ENCODE measurements at regions not wholly inside any gene's neighbourhood (a gene's known extent, or its start where the extent isn't known, plus 50 kb on each side); places are given as distances from the start of the nearest gene placed in this dataset.
A peak's percentile ranks its signal among the peaks of the same experiment; 100 is the strongest.
"Not testable (repeated sequence)": the region's sequence is repeated elsewhere in the genome, so short reads cannot be mapped to it uniquely, and the experiment has no call there.

GRCh38 chr20:22734946-22735647 lies 150.7 kb upstream of the FOXA2 start:
- DNase-seq (ENCODE audit: low spot score): not testable (repeated sequence)

DNA sequence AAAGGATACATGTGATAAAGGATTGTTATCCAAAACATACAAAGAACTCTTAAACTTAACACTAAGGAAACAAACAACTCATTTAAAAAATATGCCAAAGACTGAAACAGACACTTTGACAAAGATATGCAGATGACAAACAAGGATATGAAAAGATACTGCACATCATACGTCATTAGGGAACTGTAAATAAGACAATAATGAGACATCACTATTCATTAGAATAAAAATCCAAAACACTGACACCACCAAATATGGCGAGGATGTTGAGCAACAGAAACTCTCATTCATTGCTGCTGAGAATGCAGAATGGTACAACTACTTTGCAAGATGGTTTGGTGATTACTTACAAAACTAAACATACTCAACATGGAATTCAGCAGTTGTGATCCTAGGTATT lies 156.5 kb upstream of the FOXA2 start:
- no peak for DNase-seq (ENCODE audit: low spot score)

GRCh38 chr20:22744341-22745193 lies 160.2 kb upstream of the FOXA2 start:
- DNase-seq (ENCODE audit: low spot score): no peak

- no peak for DNase-seq (ENCODE audit: low spot score)
Observed at GRCh38 chr20:22745194-22745500, 160.8 kb upstream of the FOXA2 start.

- no peak for DNase-seq (ENCODE audit: low spot score)
Observed at GRCh38 chr20:22746957-22747356, 162.6 kb upstream of the FOXA2 start.

DNA sequence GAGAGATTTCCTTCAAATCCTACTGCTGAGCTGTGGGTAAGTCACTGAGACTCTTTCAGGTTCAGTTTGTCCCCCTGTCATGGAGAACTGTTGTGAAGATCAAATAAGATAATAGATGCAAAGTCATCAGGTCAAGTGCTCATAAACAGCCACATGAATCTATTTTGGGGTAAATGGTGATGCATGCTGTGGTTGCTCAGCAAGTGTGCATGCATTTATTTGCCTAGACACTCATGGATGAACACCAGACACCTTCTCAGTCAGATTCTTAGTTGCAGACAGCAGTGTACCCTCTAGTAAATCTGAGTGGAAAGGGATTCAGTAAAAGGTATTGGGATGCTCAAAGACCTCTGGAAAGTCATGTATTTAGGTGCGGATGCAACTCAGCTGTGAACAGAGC lies 168.0 kb upstream of the FOXA2 start:
- no peak for DNase-seq (ENCODE audit: low spot score)

DNA sequence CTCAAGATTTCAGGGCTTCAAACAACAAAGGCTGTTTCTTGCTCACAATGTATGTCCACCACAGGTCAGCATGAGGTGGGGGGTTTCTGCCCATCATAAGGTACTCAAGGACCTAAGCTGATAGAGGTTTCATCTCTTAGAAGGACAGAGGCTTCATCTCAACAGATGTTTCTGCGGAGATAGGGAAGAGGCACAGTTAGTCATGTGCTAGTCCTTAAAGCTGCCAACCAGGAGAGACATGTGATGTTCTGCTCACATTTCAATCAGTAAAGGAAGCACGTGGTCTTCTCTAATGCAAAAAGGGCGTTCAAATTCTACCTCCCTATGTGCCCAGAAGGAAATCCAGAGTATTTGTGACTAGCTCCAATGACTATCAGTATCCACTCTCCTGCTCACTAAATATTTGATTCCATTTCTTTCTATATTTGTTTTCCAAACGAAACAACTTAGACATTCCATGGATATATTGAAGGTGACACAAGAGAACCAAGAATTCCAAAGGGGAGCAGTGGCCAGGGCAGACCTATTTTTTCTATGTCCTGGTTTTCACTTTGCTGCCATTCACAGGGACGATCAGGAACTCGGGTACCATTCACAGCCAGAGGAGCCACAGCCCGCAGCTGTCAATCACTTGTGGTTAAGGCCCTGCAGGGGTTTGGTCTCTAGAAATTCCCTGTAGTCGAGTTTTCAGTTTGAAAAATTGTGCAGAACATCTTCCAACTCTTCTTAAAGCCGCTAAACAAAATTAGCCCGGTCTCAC lies 173.2 kb upstream of the FOXA2 start:
- DNase-seq (ENCODE audit: low spot score): no peak

GRCh38 chr20:22758815-22759214 lies 174.4 kb upstream of the FOXA2 start:
- no peak for DNase-seq (ENCODE audit: low spot score)

DNA sequence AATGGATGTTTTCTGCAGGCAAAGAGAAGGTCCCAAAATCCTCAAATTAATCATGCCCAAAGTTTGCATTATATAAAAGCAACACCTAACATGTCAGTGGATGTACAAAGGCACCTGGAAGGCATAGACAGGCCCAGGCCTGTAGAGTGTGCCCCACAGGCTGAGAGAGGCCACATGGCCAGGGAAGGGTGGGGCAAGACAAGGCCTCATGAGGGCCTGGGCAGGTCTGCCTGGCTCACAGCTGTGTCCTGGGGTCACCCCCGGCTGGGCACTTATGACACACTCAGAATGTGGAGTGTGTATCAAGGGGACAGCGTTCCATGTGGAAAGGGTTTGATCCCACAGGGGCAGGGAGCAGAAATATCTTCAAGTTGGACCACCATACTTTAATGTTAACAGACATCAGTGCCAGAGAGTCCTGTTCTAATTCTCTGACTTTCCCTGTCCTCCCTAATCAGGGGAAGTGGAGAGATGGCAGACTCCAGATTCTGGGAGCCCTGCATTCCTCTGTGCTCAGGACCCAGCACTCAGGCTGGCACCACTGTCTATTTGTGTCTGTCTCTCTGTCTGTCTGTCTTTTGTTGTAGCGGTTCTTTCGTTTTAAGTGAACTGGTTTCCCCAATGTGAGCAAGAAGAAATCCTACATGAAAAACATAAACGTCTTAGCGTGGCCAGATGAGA lies 178.3 kb upstream of the FOXA2 start:
- peak; percentile 56 for DNase-seq (ENCODE audit: low spot score)

DNA sequence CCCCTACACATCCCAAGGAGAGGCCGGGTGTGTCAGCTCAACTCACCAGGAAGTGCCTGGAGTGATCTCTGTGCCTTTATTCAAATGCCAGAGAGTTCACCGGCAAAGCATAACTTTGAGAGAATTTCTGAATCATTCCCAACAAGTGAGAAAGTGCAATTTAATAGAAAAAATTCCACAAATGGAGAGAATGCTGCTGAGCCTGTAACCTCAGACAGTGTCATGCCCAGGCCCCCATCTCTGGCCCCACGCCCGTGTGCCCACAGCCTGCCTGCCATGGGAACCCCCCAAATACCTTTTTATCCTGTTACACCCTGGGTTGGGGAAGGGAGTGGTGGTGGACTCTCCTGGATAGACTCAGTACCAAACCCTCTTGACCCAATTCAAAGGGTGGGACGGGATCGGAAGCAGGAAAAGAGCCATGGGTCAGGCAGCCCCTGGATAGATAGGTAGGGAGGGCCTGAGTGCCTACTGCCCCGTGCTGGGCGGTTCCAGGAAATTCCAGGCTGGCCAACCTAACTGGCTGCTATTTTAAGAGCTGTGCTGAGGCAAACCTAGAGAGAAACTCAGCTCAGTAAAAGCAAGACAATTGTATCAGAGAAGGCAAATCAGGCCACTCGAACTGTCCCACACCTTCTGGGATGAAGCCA lies 179.0 kb upstream of the FOXA2 start:
- DNase-seq (ENCODE audit: low spot score): peak; percentile 81

DNA sequence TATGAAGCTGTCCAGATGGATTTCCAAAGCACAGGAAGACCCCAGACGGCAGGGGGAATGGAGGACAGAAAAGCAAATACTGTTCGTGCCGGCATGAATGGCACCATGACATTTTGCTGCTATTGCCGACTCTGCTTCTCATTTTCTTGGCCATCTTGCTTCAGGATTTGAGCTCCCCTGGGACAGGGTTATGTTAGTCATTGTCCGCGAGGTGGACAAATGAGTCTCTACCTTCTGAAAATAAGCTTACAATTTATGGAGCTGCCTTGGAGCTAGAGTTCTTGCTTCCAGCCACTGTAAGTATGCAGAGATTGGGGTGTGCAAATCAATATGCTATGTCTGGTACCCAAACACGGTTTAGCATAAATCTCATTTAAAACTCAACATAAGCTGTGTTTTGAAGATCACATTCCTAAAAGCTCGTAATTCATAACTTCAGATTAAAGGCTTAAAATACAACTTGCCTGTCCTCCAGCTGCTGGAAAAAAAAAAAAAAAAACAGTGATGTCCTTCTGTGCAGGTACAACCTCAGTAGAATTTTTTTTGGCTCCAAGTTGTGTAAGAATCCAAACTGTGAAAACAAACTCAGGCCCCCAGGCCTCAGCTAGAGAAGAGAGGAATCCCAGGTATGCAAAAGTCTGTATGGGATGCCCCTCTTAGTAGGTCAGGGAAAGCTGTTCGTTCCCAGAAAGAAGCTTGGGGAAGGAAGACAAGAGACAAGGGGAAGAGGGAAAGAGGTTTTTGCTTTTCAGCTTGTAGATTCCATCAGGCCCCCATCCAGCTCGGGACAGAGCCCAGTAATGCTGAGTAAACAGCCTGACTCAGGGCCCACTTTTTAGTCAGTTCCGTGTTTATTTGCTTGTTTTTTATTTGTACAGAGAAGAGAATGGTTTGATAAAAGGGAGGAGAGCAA lies 184.2 kb upstream of the FOXA2 start:
- no peak for DNase-seq (ENCODE audit: low spot score)

DNA sequence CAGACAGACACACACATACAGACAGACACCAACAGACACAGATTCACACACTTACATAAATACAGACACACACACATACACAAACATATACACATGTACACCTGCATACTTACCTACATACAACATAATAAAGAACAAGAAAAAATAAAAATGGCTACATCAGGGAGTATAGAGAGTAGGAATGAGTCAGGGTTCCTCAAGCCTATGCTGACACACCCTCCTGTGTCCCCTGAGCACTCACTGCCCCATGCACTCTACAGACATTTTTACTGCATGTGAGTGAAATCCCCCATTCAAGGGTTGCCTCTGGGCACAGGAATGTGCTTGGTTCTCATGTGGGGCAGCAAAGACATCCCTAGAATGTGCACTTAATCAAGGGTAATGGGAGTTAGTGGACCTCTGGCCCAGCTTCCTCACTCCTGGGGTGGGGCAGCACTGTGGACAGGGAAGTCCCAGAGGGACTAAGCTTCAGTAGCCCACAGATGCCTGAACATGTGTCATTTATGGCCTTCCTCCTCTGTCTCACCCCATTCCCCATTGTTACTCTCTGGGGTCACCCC lies 185.9 kb upstream of the FOXA2 start:
- DNase-seq (ENCODE audit: low spot score): no peak

DNA sequence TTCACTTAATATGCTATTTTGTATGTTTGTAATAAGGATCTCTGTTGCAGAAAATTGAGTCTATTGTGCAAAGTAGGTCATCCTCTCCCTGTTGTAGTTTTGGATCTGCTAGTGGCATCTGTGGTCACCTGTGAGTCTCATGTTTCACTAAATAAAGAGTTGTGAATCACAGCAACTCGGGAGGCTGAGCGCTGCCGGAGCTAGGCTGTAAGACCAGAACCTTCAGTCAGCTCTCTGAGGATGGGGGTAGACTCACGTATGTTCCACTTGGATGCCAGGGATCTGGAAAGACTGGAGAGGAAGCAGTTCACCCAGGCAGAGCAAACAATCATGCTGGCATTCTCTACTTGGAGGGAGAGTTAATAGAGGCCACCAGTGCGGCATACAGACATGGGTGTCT lies 187.3 kb upstream of the FOXA2 start:
- peak; percentile 51 for DNase-seq (ENCODE audit: low spot score)

- no peak for DNase-seq (ENCODE audit: low spot score)
Observed at GRCh38 chr20:22773344-22773743, 189.0 kb upstream of the FOXA2 start.

DNA sequence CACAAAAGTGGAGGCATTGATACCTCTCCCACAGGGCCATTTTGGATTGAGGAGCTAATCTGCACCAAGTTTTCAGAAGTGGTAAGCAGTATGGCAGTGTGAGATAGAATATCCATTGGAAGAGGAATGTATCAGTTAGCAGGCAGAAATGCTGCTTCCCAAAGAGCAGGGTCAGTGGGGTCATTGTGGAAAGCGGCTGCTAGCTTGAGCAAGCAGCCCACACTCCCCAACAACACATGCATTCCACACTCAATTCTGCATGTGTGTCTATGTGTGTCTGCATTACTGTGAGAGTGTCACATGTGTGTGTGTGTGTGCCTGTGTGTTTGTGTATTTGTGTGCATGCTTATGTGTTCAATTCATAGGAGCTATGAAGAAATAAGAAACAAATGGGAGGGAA lies 190.9 kb upstream of the FOXA2 start:
- DNase-seq (ENCODE audit: low spot score): no peak

- DNase-seq (ENCODE audit: low spot score): peak; percentile 72
Observed at GRCh38 chr20:22775671-22776139, 191.3 kb upstream of the FOXA2 start.

DNA sequence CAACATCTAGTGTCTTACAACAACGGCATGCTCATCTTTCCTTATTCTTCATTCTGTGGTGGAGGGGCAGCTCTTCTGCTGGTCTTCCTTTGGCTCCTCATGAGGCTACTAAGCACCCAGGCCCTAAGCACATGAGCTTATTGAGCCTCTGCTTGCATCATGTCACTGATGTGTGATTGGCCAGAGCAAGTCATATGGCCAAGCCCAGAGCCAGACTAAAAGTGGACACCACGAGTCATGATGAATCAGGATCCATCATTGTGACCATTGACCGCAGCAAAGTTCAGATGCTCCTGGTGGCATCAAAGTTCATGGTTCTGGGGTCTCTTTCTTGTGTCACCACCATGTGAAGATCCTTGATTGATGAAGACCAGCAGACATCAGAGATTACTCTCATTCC lies 192.0 kb upstream of the FOXA2 start:
- DNase-seq (ENCODE audit: low spot score): no peak

DNA sequence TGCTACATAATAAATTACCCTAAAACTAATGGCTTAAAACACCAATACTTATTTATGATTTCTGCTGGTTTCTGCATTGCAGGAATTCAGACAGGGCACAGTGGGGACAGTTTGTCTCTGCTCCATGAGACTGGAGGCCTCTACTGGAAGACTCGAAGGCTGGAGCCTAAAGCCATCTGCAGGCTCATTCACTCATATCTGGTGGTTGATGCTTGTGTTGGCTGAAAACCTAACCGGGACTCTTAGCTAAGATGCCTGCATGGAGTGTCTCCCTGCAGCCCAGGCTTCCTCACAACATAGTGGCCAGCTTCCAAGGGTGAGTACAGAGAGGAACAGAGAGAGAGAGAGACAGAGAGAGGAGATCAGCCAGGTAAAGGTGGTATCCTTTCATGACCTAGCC lies 195.5 kb upstream of the FOXA2 start:
- no peak for DNase-seq (ENCODE audit: low spot score)

DNA sequence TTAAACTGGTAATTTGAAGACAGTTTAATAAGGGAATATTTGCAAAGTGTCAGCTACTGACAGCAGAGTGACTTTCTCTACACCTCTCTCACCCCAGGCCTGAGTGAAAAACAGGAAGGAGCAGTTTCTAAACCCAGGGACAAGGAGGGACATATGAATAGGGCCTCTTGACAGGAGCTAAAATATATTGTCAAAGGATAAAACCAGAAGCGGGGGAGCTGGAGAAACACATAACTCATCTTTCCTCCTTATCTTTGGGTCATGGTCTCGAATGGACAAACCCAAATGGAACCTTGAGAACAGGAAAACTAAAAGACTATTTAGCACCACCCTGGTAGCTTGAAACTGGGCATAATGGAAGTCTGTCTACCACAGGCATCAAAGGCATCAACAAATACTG lies 197.5 kb upstream of the FOXA2 start:
- no peak for DNase-seq (ENCODE audit: low spot score)

DNA sequence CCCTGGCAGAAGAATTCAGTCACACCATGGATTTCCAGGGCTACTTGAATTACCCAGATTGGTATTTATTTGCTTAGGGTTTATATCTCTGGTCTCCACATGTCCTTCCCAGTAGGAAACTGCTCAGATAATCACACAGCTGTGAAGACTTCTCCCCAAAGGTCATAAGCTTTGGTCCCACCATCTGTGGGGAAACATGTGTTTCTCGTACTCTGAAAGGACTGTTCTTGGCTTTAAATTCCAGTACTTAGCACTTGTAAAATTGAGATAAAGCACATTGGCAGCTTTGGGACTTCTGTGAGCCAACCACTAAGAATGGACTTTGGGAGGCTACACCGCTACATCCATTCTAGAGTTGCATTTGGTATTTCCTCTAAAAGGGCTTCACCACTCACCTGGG lies 205.3 kb upstream of the FOXA2 start:
- DNase-seq (ENCODE audit: low spot score): no peak

Measured in SW480 (cell line).